HEK293 (cell line): ENCODE measurements at regions not wholly inside any gene's neighbourhood (a gene's known extent, or its start where the extent isn't known, plus 50 kb on each side); places are given as distances from the start of the nearest gene placed in this dataset.

Source experiments
- OSR2 ChIP-seq: fragments of 450-650 bp; formaldehyde crosslinking; IDR thresholded peaks from 2 replicates; pipeline ENCODE4 v1.5.1; 2016; ENCODE audit warnings: missing biosample characterization, missing genetic modification characterization
- ZIC2 ChIP-seq: fragments of 450-650 bp; formaldehyde crosslinking; IDR thresholded peaks from 2 replicates; pipeline ENCODE4 v1.5.1; 2016; ENCODE audit warnings: missing biosample characterization, missing genetic modification characterization
- TF ChIP-seq, protein P1 (sequence below): fragments of 450-650 bp; formaldehyde crosslinking; IDR thresholded peaks from 2 replicates; pipeline ENCODE4 v1.5.1; 2016; ENCODE audit warnings: missing biosample characterization, missing genetic modification characterization

GRCh38 chr3:82423268-82424030 lies 662.0 kb upstream of the GBE1 start:
- TF ChIP-seq OSR2 (tag by site-specific recombination) = no peak
- TF ChIP-seq ZIC2 (tag by site-specific recombination) = no peak
- TF ChIP-seq, protein P1, sequence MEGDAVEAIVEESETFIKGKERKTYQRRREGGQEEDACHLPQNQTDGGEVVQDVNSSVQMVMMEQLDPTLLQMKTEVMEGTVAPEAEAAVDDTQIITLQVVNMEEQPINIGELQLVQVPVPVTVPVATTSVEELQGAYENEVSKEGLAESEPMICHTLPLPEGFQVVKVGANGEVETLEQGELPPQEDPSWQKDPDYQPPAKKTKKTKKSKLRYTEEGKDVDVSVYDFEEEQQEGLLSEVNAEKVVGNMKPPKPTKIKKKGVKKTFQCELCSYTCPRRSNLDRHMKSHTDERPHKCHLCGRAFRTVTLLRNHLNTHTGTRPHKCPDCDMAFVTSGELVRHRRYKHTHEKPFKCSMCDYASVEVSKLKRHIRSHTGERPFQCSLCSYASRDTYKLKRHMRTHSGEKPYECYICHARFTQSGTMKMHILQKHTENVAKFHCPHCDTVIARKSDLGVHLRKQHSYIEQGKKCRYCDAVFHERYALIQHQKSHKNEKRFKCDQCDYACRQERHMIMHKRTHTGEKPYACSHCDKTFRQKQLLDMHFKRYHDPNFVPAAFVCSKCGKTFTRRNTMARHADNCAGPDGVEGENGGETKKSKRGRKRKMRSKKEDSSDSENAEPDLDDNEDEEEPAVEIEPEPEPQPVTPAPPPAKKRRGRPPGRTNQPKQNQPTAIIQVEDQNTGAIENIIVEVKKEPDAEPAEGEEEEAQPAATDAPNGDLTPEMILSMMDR (tag by site-specific recombination) = no peak
